Activated CD8-positive, alpha-beta memory T cell treated with anti-CD3 and anti-CD28 coated beads, Interleukin-2, amount 50 U/mL, for 24 hours (primary cell): ENCODE measurements at regions not wholly inside any gene's neighbourhood (a gene's known extent, or its start where the extent isn't known, plus 50 kb on each side); places are given as distances from the start of the nearest gene placed in this dataset.
A peak's percentile ranks its signal among the peaks of the same experiment; 100 is the strongest.

Experiments
- DNase-seq: peaks from one replicate; pipeline ENCODE4 v3.0.0-alpha.2; 2020; ENCODE audit errors: extremely low read depth

- no peak for DNase-seq
These were observed 178.7 kb upstream of the DPH6 start for GRCh38 chr15:35724626-35725025.

GRCh38 chr15:35725353-35725752, 179.4 kb upstream of the DPH6 start:
- DNase-seq: no peak

DNA sequence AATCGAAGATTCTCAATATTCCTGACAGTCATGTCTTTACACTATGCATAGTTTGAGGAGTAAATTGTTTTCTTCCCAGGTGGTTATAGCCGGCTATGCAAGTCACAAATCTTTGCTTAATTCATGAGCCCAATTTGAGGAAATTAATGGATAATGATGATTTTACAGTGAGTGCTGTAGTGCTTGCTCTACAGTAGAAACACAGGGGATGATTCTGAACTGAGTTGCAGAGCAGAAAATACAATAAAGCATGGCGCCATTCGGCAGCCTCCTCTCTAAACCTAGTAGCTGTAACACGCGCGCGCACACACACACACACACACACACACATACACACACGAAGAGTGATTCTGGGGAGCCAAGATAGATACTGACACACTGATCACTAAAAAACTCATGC, 181.7 kb upstream of the DPH6 start:
- DNase-seq: no peak

- no peak for DNase-seq
These were observed 182.4 kb upstream of the DPH6 start for GRCh38 chr15:35728219-35728940.

GRCh38 chr15:35736150-35736549, 190.2 kb upstream of the DPH6 start:
- DNase-seq: no peak

GRCh38 chr15:35737441-35737840, 191.5 kb upstream of the DPH6 start:
- no peak for DNase-seq

DNA sequence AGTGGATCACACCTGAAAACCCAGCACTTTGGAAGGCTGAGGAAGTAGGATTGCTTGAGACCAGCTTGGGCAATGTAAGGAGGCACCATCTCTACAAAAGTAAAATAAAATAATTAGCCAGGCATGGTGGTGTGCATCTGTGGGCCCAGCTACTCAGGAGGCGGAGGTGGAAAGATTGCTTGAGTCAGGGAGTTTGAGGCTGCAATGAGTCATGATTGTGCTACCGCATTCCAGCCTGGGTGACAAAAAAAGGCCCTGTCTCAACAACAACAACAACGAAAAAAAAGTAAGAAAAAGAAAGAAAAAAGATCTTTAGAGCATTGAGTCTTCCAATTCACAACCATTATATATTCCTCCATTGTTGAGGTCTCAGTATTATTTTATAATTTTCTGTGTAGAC, 192.4 kb upstream of the DPH6 start:
- no peak for DNase-seq

DNA sequence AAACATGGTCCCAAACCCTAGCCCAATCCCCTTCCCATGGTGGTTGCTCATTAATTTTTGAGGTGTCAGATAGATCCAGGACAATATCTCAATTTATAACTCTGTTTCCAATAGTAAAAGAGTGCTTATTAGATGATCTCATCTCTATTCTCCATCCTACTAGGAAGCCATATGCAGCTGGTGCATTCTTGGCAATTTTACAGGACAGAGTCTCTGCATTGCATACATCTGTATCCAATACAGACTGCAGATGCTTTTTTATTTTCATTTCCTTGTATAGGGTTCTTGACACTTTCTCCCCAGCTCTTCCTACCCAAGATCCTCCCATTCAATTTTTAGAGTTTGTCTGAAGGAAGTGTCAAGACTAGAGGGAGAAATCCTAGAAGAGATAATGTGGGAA, 194.8 kb upstream of the DPH6 start:
- no peak for DNase-seq

GRCh38 chr15:35741395-35741794, 195.4 kb upstream of the DPH6 start:
- no peak for DNase-seq

DNA sequence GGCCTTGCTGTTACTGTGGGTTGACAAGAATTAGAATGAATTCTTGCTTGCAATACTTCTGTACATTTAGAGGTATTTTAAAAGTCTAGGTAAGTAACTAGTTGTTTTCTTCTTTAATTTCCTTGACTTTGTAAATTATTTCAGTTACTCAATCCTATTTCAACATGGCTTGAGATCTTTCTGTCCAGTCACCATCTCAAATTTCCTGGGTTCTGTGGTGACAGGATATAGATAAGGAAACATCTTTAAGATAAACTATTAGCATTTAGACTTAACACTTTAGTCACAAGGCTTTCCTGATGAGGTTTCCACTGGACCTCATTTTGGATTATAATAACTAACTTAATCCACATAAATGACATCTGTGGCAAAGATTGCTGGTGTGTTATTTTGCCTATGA, 195.9 kb upstream of the DPH6 start:
- DNase-seq: no peak

DNA sequence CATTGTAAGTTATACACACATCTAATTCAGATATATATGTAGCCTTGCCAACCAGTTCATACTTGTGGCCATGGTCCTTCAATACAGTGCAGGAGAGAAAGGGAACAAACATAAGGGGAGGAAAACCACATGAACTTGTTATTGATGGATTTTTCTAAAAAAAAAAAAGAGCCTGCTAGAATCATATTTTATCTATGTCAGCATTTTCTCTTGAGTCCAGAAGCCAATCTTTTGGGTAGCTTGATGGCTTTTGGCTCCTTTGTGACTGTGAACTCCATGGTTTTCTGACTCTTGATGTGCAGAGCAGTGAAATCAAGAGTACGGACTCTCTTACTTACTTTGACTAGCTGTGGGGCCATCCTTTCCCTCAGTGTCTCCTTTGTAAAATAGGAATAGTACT, 197.4 kb upstream of the DPH6 start:
- no peak for DNase-seq

GRCh38 chr15:35746121-35746520, 200.2 kb upstream of the DPH6 start:
- DNase-seq: no peak

- no peak for DNase-seq
These were observed 202.1 kb upstream of the DPH6 start for GRCh38 chr15:35748105-35748504.

GRCh38 chr15:35750051-35750450, 204.1 kb upstream of the DPH6 start:
- DNase-seq: no peak

DNA sequence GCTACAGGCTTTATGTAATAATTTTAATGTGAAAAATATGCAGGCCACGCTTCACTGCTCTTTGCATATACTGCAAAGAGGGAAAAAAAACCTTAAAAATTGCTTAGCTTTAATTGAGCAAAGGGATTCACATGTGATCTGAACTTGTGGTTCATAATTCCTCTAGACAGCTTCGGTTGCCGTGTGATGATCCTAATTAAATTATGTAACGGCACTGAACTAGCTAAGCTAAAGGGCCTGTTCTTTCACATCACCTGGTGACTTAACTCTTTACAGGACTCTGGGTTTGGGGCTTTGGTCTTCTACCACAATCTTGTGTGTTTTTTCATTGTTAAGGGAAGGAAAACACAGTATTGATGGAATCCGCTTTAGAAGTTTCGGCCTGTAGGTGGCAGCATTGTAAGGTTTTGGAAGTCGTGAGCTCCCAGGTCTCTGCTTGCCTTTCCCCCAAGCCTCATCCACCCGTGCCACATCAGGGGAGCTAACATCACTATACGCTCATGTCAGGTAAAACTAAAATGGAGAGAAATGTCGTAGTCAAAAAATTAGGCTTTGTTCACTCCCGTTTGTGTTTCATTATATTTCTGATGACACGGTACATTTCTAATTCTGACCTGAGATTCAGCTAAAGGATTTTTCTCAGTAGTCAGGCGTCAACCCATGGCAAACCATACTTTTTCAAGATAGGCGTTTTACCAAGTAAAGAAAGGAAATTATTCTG, 205.6 kb upstream of the DPH6 start:
- DNase-seq: peak; percentile 2

GRCh38 chr15:35752134-35752466, 206.1 kb upstream of the DPH6 start:
- no peak for DNase-seq

- no peak for DNase-seq
These were observed 207.5 kb upstream of the DPH6 start for GRCh38 chr15:35753486-35753885.

GRCh38 chr15:35755237-35755802, 209.4 kb upstream of the DPH6 start:
- no peak for DNase-seq

DNA sequence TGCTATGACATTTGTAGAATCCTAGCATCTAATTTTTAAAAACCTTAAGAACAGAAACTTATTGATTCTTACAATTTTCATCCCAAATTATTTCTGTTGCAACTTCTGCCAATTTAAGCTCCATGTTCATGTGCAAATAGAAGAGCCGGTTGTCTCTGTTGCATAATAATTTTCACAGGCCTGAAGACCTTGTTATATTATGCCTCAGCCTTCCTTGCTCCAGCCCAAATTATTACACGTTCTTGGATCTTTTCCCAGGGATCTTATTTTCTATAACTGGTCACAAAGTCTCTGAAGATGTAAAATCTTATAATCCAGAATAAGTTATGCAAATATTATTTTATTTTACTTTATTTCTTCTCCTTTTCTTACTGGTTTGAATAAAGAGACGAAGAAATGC, 210.7 kb upstream of the DPH6 start:
- no peak for DNase-seq

DNA sequence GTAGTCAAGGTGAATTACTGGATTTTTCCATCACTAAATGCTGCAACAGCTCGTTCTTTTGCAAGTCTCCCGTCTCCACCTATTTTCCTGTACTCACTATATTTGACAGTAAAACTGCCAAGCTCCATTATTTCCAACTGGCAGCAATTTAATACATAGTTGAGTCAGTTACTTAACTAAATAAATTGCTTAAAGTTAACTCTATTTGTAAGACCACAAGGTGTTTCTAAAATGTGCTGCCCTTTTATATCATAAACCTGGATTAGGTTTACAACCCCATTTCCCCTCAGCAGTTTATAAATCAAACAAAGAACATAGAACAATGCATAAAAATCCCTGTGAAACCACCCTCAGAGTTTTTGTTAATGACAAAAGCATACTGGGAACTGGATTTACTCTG, 211.4 kb upstream of the DPH6 start:
- no peak for DNase-seq

- no peak for DNase-seq
These were observed 211.8 kb upstream of the DPH6 start for GRCh38 chr15:35757765-35758164.

DNA sequence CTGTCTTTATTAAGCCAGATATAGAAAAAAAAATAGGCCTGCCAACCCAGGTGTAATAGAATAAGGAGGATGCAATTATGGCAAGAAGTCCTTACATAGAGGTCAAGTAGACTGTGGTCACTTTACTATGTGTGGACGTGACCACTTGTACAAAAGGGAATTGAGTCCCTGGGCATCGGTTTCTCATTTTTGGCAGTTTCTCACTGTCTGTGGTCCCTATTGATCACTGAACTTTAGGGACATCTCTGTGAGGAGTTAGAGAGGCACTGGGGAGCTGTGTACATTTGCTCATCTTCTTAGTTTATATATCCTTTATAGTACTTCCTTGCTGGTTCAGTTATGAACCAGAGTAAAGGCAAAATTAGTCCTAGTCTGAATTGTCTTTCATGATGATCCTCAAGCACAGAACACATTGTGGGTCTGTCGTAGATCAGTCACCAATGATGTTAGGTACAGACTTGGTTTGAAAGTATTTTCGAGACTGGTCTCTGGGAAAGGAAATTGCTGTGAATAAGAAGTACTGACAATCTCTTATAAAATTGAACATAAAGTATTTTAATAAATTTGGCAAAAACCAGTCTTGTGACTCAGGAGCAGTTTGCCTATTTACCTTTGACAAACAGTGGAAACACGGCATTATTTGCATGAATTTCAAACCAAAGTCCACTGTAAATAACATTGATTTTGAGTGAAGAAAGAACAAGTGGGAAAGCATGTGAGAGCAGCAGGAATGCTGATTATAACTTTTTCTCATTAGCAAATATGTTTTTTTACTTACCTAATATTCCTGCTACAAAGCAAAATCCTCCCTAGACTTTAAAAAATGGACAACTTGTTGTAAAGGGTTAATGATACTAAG, 218.9 kb upstream of the DPH6 start:
- DNase-seq: no peak

DNA sequence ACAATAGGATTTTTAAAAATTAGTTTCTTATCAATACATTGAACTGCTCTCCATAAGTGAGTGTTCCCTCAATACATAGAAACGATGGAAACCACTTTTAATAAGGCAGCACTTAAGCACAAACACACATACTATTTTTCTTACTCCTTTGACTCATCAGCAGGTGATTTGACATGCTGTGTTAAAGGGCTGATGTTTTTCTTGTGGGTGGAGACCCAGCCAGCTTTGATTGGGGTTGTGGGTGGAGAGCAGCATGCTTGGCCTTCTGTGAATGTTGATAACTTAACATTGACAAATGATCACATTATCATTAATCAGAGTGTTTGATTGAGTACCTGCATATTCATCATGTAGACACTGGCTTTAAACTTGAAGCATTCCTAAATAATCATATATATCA, 223.0 kb upstream of the DPH6 start:
- no peak for DNase-seq
